Fibroblast of pulmonary artery (primary cell): ENCODE measurements at regions not wholly inside any gene's neighbourhood (a gene's known extent, or its start where the extent isn't known, plus 50 kb on each side); places are given as distances from the start of the nearest gene placed in this dataset.

Experiments used
- DNase-seq: peaks from one replicate; pipeline ENCODE4 v3.0.0-alpha.2; 2010; ENCODE audit warnings: low read depth
- H3K4me3 ChIP-seq: replicated peaks from 2 replicates; pipeline ENCODE4 v1.5.1; 2011; ENCODE audit warnings: low read depth, mild to moderate bottlenecking, control low read depth, low read length, moderate library complexity
- TF ChIP-seq, protein P1 (sequence below): IDR thresholded peaks from 2 replicates; pipeline ENCODE4 v1.5.1; 2011; ENCODE audit warnings: mild to moderate bottlenecking, control low read depth, low read length, inconsistent platforms; ENCODE audit errors: missing control alignments

DNA sequence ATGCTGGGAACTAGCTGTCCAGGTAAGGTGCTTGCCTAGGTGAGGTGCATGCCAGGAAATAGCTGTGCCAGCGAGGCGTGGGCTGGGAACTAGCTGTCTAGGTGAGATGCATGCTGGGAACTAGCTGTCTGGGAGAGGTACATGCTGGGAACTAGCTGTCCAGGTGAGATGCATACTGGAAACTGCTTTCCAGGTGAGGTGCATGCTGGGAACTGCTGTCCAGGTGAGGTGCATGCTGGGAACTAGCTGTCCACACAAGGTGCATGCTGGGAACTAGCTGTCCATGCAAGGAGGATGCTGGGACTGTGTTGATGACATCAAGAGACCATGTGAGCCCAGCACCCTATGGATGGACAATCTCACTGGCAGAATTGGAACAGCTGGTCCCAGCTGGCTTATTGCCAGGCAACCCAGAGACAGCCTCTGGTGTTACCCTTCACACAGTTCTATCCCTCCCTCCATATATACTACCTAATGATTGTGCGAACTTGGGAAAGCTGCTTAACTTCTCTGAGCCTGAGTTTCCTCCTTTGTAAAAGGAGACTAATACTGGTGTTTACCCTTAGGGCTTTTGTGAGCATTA, 479.9 kb upstream of the RBFOX1 start:
- DNase-seq: no peak

DNA sequence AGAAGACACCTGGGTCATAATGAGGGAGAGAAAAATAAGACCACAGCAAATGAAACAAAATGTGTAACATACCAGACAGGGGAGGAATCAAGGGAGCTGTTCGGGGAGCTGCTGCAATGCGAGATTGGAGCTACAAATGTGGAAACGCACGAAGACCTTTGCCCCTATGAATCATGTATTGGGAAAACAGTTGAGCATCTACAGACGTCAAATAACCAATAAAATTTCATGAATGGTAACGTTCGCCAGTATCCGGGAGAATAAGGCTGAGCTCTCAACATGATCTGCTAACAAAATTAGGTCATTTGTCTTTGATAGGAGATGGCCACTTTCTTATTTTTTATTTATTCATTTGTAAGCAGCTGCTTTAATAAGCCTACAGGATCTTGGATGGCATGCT, 486.2 kb upstream of the RBFOX1 start:
- no peak for DNase-seq
- TF ChIP-seq, protein P1, sequence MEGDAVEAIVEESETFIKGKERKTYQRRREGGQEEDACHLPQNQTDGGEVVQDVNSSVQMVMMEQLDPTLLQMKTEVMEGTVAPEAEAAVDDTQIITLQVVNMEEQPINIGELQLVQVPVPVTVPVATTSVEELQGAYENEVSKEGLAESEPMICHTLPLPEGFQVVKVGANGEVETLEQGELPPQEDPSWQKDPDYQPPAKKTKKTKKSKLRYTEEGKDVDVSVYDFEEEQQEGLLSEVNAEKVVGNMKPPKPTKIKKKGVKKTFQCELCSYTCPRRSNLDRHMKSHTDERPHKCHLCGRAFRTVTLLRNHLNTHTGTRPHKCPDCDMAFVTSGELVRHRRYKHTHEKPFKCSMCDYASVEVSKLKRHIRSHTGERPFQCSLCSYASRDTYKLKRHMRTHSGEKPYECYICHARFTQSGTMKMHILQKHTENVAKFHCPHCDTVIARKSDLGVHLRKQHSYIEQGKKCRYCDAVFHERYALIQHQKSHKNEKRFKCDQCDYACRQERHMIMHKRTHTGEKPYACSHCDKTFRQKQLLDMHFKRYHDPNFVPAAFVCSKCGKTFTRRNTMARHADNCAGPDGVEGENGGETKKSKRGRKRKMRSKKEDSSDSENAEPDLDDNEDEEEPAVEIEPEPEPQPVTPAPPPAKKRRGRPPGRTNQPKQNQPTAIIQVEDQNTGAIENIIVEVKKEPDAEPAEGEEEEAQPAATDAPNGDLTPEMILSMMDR: no peak
- no peak overlapping the region for H3K4me3 ChIP-seq

More for the DNA sequence above, 479.9 kb upstream of the RBFOX1 start:
- H3K4me3 ChIP-seq: no peak overlapping the region
- TF ChIP-seq, protein P1: no peak

DNA sequence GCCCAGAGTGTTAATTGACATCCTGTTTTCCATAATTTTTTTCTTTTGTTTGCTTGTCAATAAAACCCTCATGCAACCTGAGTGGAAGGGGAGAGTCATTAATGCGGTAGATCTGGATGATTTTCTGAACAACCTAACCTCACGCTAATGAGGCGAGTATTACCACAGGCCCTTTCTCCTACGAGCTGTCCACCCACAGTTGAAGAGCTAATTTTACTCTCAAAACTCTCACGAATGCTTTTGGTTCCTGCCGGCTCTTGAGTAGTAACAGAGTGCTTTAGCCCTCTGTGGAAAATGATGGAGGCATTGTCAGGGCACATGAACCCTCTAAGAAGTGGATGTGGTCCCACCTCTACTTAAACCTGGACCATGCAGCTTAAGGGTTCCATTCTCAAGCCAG, 491.3 kb upstream of the RBFOX1 start:
- TF ChIP-seq, protein P1: no peak
- no peak for DNase-seq
- no peak overlapping the region for H3K4me3 ChIP-seq

DNA sequence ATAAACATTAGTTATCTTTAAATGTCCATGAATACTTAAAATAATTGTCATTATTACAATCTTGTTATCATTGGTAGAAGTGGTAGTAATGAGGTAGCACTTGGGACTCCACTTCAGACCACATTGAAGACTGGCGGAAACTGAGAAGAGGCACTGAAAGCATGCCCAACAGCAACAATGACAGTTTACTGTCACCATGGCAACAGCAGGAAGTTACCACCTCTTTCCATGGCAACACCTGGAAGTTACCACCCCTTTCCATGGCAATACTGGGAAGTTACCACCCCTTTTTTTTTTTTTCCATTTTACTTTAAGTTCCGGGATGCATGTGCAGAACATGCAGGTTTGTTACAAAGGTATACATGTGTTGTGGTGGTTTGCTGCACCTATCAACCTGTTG, 494.9 kb upstream of the RBFOX1 start:
- H3K4me3 ChIP-seq: no peak overlapping the region
- TF ChIP-seq, protein P1: no peak
- DNase-seq: no peak

DNA sequence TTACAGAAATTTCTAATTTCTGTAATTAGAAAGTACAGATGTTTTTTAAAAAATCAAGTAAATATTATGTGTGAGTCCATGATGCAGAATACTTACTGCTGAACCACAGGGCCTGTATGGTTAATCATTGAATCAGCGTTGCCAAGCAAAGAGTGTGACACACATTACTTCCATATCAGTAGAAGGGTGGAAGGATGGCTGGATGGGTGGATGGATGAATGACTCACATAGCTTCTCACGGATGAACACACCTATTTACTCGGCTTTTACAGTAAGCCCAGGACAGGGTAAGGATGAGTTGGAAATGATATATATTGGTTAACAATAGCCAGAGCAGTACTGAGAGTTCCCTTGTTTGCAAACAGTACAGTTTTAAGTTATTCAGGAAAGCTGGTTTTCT, 495.9 kb upstream of the RBFOX1 start:
- TF ChIP-seq, protein P1: no peak
- no peak overlapping the region for H3K4me3 ChIP-seq

DNA sequence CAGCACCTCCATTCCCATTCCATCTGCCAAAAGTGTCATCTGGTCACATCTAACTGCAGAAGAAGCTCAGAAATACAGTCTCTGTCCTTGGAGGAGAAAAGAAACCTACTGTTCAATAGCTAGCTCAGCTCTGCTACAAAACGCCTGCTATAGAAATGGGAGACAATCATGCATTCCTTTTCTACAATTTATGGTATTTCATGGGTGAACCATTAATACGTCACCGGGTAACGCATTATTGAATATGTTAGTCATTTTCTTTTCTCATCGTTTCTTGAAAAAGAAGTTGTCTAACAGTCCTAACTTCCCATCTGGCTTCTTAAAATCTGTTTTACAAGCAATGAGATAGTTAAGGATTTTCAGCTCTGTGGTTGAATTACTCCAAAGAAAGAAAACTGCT, 496.7 kb upstream of the RBFOX1 start:
- TF ChIP-seq, protein P1: no peak
- H3K4me3 ChIP-seq: no peak overlapping the region
- DNase-seq: no peak

More for the DNA sequence above, 495.9 kb upstream of the RBFOX1 start:
- no peak for DNase-seq

DNA sequence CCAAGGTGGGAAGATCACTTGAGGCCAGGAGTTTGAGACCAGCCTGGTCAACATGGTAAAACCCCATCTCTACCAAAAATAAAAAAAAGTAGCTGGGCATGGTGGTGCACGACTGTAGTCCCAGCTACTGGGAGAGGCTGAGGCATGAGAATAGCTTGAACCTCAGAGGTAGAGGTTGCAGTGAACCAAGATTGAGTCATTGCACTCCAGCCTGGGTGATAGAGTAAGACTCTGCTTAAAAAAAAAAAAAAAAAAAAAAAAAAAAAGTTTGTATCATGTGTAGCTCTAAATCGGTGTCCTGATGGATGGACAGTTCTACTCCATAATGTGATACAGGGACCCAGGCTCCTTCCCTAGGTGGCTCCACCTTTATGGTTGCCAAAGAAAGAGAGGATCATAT, 497.1 kb upstream of the RBFOX1 start:
- H3K4me3 ChIP-seq: no peak overlapping the region
- no peak for DNase-seq
- TF ChIP-seq, protein P1: no peak
